Neural progenitor cell (in vitro differentiated cells): ENCODE measurements at regions not wholly inside any gene's neighbourhood (a gene's known extent, or its start where the extent isn't known, plus 50 kb on each side); places are given as distances from the start of the nearest gene placed in this dataset.

Experiments used
- DNase-seq: peaks from one replicate; pipeline ENCODE4 v3.0.0-alpha.2; 2016; ENCODE audit warnings: low spot score
- H2AFZ ChIP-seq: fragments of 200-600 bp; sonication (generic); replicated peaks from 2 replicates; pipeline ENCODE4 v1.6.1; 2016; ENCODE audit warnings: antibody characterized with exemption
- H3F3A ChIP-seq: fragments of 200-600 bp; sonication (generic); 2 replicates; pipeline ENCODE4 v1.6.1; 2016; ENCODE audit warnings: antibody characterized with exemption, low read depth
- H3K27ac ChIP-seq: fragments of 200-600 bp; sonication (generic); 2 replicates; pipeline ENCODE4 v1.5.1; 2016; ENCODE audit warnings: mild to moderate bottlenecking
- H3K27me3 ChIP-seq: fragments of 200-600 bp; sonication (generic); 2 replicates; pipeline ENCODE4 v1.6.1; 2016; ENCODE audit warnings: mild to moderate bottlenecking, moderate library complexity
- H3K36me3 ChIP-seq: fragments of 200-600 bp; sonication (generic); 2 replicates; pipeline ENCODE4 v1.5.1; 2016
- H3K4me1 ChIP-seq: fragments of 200-600 bp; sonication (generic); 2 replicates; pipeline ENCODE4 v1.6.1; 2016; ENCODE audit warnings: mixed run types
- H3K4me2 ChIP-seq: fragments of 200-600 bp; sonication (generic); 2 replicates; pipeline ENCODE4 v1.6.1; 2016
- H3K4me3 ChIP-seq: fragments of 200-600 bp; sonication (generic); 2 replicates; pipeline ENCODE4 v1.5.1; 2016
- H3K79me2 ChIP-seq: fragments of 200-600 bp; sonication (generic); 2 replicates; pipeline ENCODE4 v1.6.1; 2016; ENCODE audit warnings: low read depth
- H3K9ac ChIP-seq: fragments of 200-600 bp; sonication (generic); 2 replicates; pipeline ENCODE4 v1.6.1; 2016
- H3K9me3 ChIP-seq: fragments of 200-600 bp; sonication (generic); 2 replicates; pipeline ENCODE4 v1.5.1; 2016; ENCODE audit warnings: low read depth
- H4K20me1 ChIP-seq: fragments of 200-600 bp; sonication (generic); 2 replicates; pipeline ENCODE4 v1.6.1; 2016; ENCODE audit warnings: low read depth
- H3K27ac Mint-ChIP-seq: 3 replicates; pipeline ENCODE4 v1.8.0; 2021; ENCODE audit warnings: mixed read lengths
- H3K27me3 Mint-ChIP-seq: 2 replicates; pipeline ENCODE4 v1.8.0; 2022; ENCODE audit warnings: low read depth, mild to moderate bottlenecking, inconsistent platforms, moderate library complexity, mixed read lengths; ENCODE audit not compliant: insufficient read depth
- H3K36me3 Mint-ChIP-seq: 3 replicates; pipeline ENCODE4 v1.8.0; 2021; ENCODE audit warnings: mixed read lengths
- H3K4me1 Mint-ChIP-seq: 3 replicates; pipeline ENCODE4 v1.8.0; 2021; ENCODE audit warnings: mixed read lengths
- H3K4me3 Mint-ChIP-seq: 3 replicates; pipeline ENCODE4 v1.8.0; 2021; ENCODE audit warnings: mild to moderate bottlenecking, moderate library complexity, mixed read lengths
- H3K9me3 Mint-ChIP-seq: 3 replicates; pipeline ENCODE4 v1.8.0; 2020; ENCODE audit warnings: mixed read lengths
- EZH2 ChIP-seq: fragments of 200-600 bp; sonication (generic); IDR thresholded peaks from 2 replicates; pipeline ENCODE4 v1.6.1; 2017; ENCODE audit warnings: antibody characterized with exemption, mild to moderate bottlenecking, moderate library complexity
- EZH2phosphoT487 ChIP-seq: fragments of 200-600 bp; sonication (generic); IDR thresholded peaks from 2 replicates; pipeline ENCODE4 v1.6.1; 2017; ENCODE audit warnings: antibody characterized with exemption
- TF ChIP-seq, protein P1 (sequence below): fragments of 200-600 bp; sonication (generic); IDR thresholded peaks from 2 replicates; pipeline ENCODE4 v1.5.1; 2017; ENCODE audit warnings: antibody characterized with exemption, mild to moderate bottlenecking

- TF ChIP-seq EZH2phosphoT487 (no peak), EZH2 (no peak)
- TF ChIP-seq, protein P1, sequence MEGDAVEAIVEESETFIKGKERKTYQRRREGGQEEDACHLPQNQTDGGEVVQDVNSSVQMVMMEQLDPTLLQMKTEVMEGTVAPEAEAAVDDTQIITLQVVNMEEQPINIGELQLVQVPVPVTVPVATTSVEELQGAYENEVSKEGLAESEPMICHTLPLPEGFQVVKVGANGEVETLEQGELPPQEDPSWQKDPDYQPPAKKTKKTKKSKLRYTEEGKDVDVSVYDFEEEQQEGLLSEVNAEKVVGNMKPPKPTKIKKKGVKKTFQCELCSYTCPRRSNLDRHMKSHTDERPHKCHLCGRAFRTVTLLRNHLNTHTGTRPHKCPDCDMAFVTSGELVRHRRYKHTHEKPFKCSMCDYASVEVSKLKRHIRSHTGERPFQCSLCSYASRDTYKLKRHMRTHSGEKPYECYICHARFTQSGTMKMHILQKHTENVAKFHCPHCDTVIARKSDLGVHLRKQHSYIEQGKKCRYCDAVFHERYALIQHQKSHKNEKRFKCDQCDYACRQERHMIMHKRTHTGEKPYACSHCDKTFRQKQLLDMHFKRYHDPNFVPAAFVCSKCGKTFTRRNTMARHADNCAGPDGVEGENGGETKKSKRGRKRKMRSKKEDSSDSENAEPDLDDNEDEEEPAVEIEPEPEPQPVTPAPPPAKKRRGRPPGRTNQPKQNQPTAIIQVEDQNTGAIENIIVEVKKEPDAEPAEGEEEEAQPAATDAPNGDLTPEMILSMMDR, result no peak
- no peak overlapping the region for H3K9ac ChIP-seq
- H3K4me3 Mint-ChIP-seq, result no peak overlapping the region
Measured at GRCh38 chr6:113524826-113525225, 332.3 kb upstream of the MARCKS start.

DNA sequence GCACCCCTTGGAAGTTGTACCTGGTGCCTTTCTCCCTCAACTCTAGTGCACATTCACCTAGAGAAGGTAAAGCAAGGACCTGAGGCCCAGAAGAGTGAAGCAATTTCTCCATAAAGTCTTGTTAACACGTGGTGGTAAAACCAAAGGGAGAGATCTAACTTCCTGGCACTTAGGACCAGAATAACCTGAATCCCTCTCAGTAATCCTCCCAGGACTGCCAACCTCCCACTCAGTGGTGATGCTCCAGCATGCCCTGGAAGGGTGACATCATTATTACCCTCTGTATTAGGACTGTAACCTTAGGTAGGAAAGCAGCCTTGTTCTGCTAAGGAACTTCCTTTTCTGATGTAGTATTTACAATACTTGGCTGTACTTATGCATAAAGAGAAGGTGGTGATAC, 330.6 kb upstream of the MARCKS start:
- H3K9me3 ChIP-seq, result no peaks in the 10 kb centered on the region
- peaks cover 5% of the 10 kb centered on the region for H3K4me1 ChIP-seq
- Mint-ChIP-seq H3K9me3 (peaks cover 11% of the 10 kb centered on the region), H3K27ac (no peak overlapping the region), H3K4me1 (peaks cover 8% of the 10 kb centered on the region), H3K27me3 (peaks cover 3% of the 10 kb centered on the region), H3K4me3 (no peak overlapping the region), H3K36me3 (peaks cover 3% of the 10 kb centered on the region)
- TF ChIP-seq EZH2 (no peak), EZH2phosphoT487 (no peak)
- TF ChIP-seq, protein P1, result no peak
- no peak overlapping the region for H3K9ac ChIP-seq
- H3K27me3 ChIP-seq, result no peaks in the 10 kb centered on the region
- no peaks in the 10 kb centered on the region for H3K79me2 ChIP-seq
- DNase-seq, result no peak
- no peak overlapping the region for H3K4me2 ChIP-seq
- H4K20me1 ChIP-seq, result no peaks in the 10 kb centered on the region
- no peaks in the 10 kb centered on the region for H3K36me3 ChIP-seq
- no peak overlapping the region for H3K27ac ChIP-seq
- H3F3A ChIP-seq, result no peaks in the 10 kb centered on the region
- no peak overlapping the region for H2AFZ ChIP-seq
- no peak overlapping the region for H3K4me3 ChIP-seq

More at GRCh38 chr6:113524826-113525225, 332.3 kb upstream of the MARCKS start:
- Histone ChIP-seq H2AFZ (no peak overlapping the region), H3K4me2 (no peak overlapping the region), H3K36me3 (no peaks in the 10 kb centered on the region), H3K4me1 (peaks cover 5% of the 10 kb centered on the region), H3K4me3 (no peak overlapping the region), H3K27me3 (no peaks in the 10 kb centered on the region), H3K79me2 (no peaks in the 10 kb centered on the region), H3K27ac (no peak overlapping the region), H3F3A (no peaks in the 10 kb centered on the region), H4K20me1 (no peaks in the 10 kb centered on the region), H3K9me3 (no peaks in the 10 kb centered on the region)
- Mint-ChIP-seq H3K9me3 (peaks cover 4% of the 10 kb centered on the region), H3K27ac (no peak overlapping the region), H3K36me3 (no peaks in the 10 kb centered on the region), H3K4me1 (peaks cover 2% of the 10 kb centered on the region), H3K27me3 (peaks cover 2% of the 10 kb centered on the region)
- no peak for DNase-seq

- Histone ChIP-seq H3F3A (no peaks in the 10 kb centered on the region), H3K9ac (no peak overlapping the region), H3K27ac (no peak overlapping the region), H3K4me3 (no peak overlapping the region), H3K4me2 (no peak overlapping the region), H3K79me2 (no peaks in the 10 kb centered on the region), H3K4me1 (peaks cover 5% of the 10 kb centered on the region), H2AFZ (no peak overlapping the region), H3K27me3 (no peaks in the 10 kb centered on the region), H3K36me3 (no peaks in the 10 kb centered on the region), H3K9me3 (no peaks in the 10 kb centered on the region), H4K20me1 (no peaks in the 10 kb centered on the region)
- no peak overlapping the region for H3K4me3 Mint-ChIP-seq
- TF ChIP-seq EZH2, result no peak
- TF ChIP-seq, protein P1, result no peak
- no peak for TF ChIP-seq EZH2phosphoT487
- H3K36me3 Mint-ChIP-seq, result peaks cover 3% of the 10 kb centered on the region
- peaks cover 11% of the 10 kb centered on the region for H3K9me3 Mint-ChIP-seq
- H3K27me3 Mint-ChIP-seq, result peaks cover 3% of the 10 kb centered on the region
- DNase-seq, result no peak
- no peak overlapping the region for H3K27ac Mint-ChIP-seq
- H3K4me1 Mint-ChIP-seq, result peaks cover 8% of the 10 kb centered on the region
Measured at GRCh38 chr6:113526995-113527394, 330.1 kb upstream of the MARCKS start.
